ENCODE measurements at regions not wholly inside any gene's neighbourhood (a gene's known extent, or its start where the extent isn't known, plus 50 kb on each side); places are given as distances from the start of the nearest gene placed in this dataset.

GRCh38 chr2:111620281-111620680 is 263.7 kb downstream of the ANAPC1 start:
- Histone ChIP-seq H3K4me1 (ENCODE audit: control insufficient read depth, insufficient read depth, low read length) (no peaks in the 10 kb centered on the region), H3K27ac (ENCODE audit: low read depth, low read length) (no peak overlapping the region), H3K27me3 (ENCODE audit: control insufficient read depth, insufficient read depth, low read length, poor library complexity, severe bottlenecking) (no peaks in the 10 kb centered on the region), H3K4me3 (ENCODE audit: low read length) (no peak overlapping the region), H3K9ac (ENCODE audit: extremely low read depth, low read length, poor library complexity, severe bottlenecking) (no peak overlapping the region), H3K9me3 (ENCODE audit: control insufficient read depth, low read length) (no peaks in the 10 kb centered on the region), H3K36me3 (ENCODE audit: control insufficient read depth, insufficient read depth, low read length) (no peaks in the 10 kb centered on the region)
- WGBS, 2 experiments (ENCODE audit: insufficient coverage in 1 of 2, insufficient read length in 1 of 2): 90 to 91% methylated on average over 5 of the region's 5 CpGs
- Mint-ChIP-seq H3K4me1 (no peaks in the 10 kb centered on the region), H3K9me3 (no peaks in the 10 kb centered on the region), H3K4me3 (no peak overlapping the region), H3K36me3 (ENCODE audit: low read depth) (no peaks in the 10 kb centered on the region), H3K27me3 (ENCODE audit: insufficient read depth) (no peaks in the 10 kb centered on the region), H3K27ac (no peak overlapping the region)
- no peak for TF ChIP-seq CTCF (conservative IDR thresholded peaks at IDR 0.05)
- DNase-seq: no peak

- H3K9me3 Mint-ChIP-seq: peaks cover 2% of the 10 kb centered on the region
These were observed 261.1 kb downstream of the ANAPC1 start for GRCh38 chr2:111622859-111623258.

GRCh38 chr2:111623380-111623779 is 260.6 kb downstream of the ANAPC1 start:
- H3K9ac ChIP-seq (ENCODE audit: extremely low read depth, low read length, poor library complexity, severe bottlenecking): no peak overlapping the region
- no peaks in the 10 kb centered on the region for H3K36me3 Mint-ChIP-seq (ENCODE audit: low read depth)
- no peaks in the 10 kb centered on the region for H3K4me1 Mint-ChIP-seq
- DNase-seq: no peak
- H3K36me3 ChIP-seq (ENCODE audit: control insufficient read depth, insufficient read depth, low read length): no peaks in the 10 kb centered on the region
- TF ChIP-seq CTCF (conservative IDR thresholded peaks at IDR 0.05): no peak
- WGBS, 2 experiments (ENCODE audit: insufficient coverage in 1 of 2, insufficient read length in 1 of 2): 91 to 94% methylated on average over 2 to 3 of the region's 3 CpGs
- H3K27ac ChIP-seq (ENCODE audit: low read depth, low read length): no peak overlapping the region
- H3K4me3 Mint-ChIP-seq: no peak overlapping the region
- no peaks in the 10 kb centered on the region for H3K4me1 ChIP-seq (ENCODE audit: control insufficient read depth, insufficient read depth, low read length)
- H3K27me3 ChIP-seq (ENCODE audit: control insufficient read depth, insufficient read depth, low read length, poor library complexity, severe bottlenecking): no peaks in the 10 kb centered on the region
- no peak overlapping the region for H3K27ac Mint-ChIP-seq
- peaks cover 4% of the 10 kb centered on the region for H3K27me3 Mint-ChIP-seq (ENCODE audit: insufficient read depth)
- H3K9me3 Mint-ChIP-seq: peaks cover 5% of the 10 kb centered on the region
- peaks cover 11% of the 10 kb centered on the region for H3K9me3 ChIP-seq (ENCODE audit: control insufficient read depth, low read length)
- H3K4me3 ChIP-seq (ENCODE audit: low read length): no peak overlapping the region

More at GRCh38 chr2:111622859-111623258, 261.1 kb downstream of the ANAPC1 start:
- peaks cover 4% of the 10 kb centered on the region for H3K27me3 Mint-ChIP-seq (ENCODE audit: insufficient read depth)
- no peak overlapping the region for H3K9ac ChIP-seq (ENCODE audit: extremely low read depth, low read length, poor library complexity, severe bottlenecking)
- no peaks in the 10 kb centered on the region for H3K27me3 ChIP-seq (ENCODE audit: control insufficient read depth, insufficient read depth, low read length, poor library complexity, severe bottlenecking)
- no peaks in the 10 kb centered on the region for H3K4me1 Mint-ChIP-seq
- no peaks in the 10 kb centered on the region for H3K4me1 ChIP-seq (ENCODE audit: control insufficient read depth, insufficient read depth, low read length)
- no peak overlapping the region for H3K27ac ChIP-seq (ENCODE audit: low read depth, low read length)
- DNase-seq: no peak
- 91 to 100% methylated on average over 3 of the region's 3 CpGs for WGBS, 2 experiments (ENCODE audit: insufficient coverage in 1 of 2, insufficient read length in 1 of 2)
- peaks cover 6% of the 10 kb centered on the region for H3K9me3 ChIP-seq (ENCODE audit: control insufficient read depth, low read length)
- no peak for TF ChIP-seq CTCF (conservative IDR thresholded peaks at IDR 0.05)
- no peaks in the 10 kb centered on the region for H3K36me3 Mint-ChIP-seq (ENCODE audit: low read depth)
- H3K4me3 ChIP-seq (ENCODE audit: low read length): no peak overlapping the region
- H3K27ac Mint-ChIP-seq: no peak overlapping the region
- no peak overlapping the region for H3K4me3 Mint-ChIP-seq
- H3K36me3 ChIP-seq (ENCODE audit: control insufficient read depth, insufficient read depth, low read length): no peaks in the 10 kb centered on the region
